ENCODE measurements at regions not wholly inside any gene's neighbourhood (a gene's known extent, or its start where the extent isn't known, plus 50 kb on each side); places are given as distances from the start of the nearest gene placed in this dataset.

DNA sequence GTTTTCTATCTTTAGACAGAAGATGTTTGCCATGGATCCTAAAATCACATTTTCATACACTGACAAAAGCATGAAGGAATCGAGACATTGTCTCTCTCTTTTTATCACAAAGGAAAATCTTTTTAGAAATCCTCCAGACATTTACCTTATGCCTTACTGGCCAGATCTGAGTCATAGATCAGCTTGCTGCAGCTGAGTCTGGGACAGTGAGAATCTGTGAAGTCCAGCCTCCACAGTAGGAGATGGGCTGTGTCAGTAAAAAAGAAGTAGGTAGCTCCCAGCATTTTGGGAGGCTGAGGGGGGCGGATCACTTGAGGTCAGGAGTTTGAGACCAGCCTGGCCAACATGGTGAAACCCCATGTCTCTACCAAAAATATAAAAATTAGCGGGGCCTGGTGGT lies 333.4 kb upstream of the ZNF462 start:
- TF ChIP-seq ZNF263 (CRISPR knock-in tag; IDR thresholded peaks at IDR 0.05; ENCODE audit: low read depth), result no peak
- no peak for TF ChIP-seq NR3C1 (CRISPR knock-in tag; conservative IDR thresholded peaks at IDR 0.05; ENCODE audit: low read depth)
- no peak for TF ChIP-seq E2F4 (CRISPR knock-in tag; IDR thresholded peaks at IDR 0.05; ENCODE audit: borderline replicate concordance, low read depth)
- no peak for TF ChIP-seq ATF2 (CRISPR knock-in tag; IDR thresholded peaks at IDR 0.05; ENCODE audit: borderline replicate concordance, low read depth)
- TF ChIP-seq, protein P1, sequence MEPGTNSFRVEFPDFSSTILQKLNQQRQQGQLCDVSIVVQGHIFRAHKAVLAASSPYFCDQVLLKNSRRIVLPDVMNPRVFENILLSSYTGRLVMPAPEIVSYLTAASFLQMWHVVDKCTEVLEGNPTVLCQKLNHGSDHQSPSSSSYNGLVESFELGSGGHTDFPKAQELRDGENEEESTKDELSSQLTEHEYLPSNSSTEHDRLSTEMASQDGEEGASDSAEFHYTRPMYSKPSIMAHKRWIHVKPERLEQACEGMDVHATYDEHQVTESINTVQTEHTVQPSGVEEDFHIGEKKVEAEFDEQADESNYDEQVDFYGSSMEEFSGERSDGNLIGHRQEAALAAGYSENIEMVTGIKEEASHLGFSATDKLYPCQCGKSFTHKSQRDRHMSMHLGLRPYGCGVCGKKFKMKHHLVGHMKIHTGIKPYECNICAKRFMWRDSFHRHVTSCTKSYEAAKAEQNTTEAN (CRISPR knock-in tag; IDR thresholded peaks at IDR 0.05), result no peak
- TF ChIP-seq, protein P2, sequence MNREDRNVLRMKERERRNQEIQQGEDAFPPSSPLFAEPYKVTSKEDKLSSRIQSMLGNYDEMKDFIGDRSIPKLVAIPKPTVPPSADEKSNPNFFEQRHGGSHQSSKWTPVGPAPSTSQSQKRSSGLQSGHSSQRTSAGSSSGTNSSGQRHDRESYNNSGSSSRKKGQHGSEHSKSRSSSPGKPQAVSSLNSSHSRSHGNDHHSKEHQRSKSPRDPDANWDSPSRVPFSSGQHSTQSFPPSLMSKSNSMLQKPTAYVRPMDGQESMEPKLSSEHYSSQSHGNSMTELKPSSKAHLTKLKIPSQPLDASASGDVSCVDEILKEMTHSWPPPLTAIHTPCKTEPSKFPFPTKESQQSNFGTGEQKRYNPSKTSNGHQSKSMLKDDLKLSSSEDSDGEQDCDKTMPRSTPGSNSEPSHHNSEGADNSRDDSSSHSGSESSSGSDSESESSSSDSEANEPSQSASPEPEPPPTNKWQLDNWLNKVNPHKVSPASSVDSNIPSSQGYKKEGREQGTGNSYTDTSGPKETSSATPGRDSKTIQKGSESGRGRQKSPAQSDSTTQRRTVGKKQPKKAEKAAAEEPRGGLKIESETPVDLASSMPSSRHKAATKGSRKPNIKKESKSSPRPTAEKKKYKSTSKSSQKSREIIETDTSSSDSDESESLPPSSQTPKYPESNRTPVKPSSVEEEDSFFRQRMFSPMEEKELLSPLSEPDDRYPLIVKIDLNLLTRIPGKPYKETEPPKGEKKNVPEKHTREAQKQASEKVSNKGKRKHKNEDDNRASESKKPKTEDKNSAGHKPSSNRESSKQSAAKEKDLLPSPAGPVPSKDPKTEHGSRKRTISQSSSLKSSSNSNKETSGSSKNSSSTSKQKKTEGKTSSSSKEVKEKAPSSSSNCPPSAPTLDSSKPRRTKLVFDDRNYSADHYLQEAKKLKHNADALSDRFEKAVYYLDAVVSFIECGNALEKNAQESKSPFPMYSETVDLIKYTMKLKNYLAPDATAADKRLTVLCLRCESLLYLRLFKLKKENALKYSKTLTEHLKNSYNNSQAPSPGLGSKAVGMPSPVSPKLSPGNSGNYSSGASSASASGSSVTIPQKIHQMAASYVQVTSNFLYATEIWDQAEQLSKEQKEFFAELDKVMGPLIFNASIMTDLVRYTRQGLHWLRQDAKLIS (CRISPR knock-in tag; IDR thresholded peaks at IDR 0.05; ENCODE audit: borderline replicate concordance), result no peak
- TF ChIP-seq CTCF (IDR thresholded peaks at IDR 0.05), result no peak
- TF ChIP-seq ATF3 (CRISPR knock-in tag; conservative IDR thresholded peaks at IDR 0.05), result no peak
- TF ChIP-seq, protein P3, sequence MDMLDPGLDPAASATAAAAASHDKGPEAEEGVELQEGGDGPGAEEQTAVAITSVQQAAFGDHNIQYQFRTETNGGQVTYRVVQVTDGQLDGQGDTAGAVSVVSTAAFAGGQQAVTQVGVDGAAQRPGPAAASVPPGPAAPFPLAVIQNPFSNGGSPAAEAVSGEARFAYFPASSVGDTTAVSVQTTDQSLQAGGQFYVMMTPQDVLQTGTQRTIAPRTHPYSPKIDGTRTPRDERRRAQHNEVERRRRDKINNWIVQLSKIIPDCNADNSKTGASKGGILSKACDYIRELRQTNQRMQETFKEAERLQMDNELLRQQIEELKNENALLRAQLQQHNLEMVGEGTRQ (CRISPR knock-in tag; IDR thresholded peaks at IDR 0.05), result no peak

Measured in WTC11 (cell line).